Activated T-cell treated with anti-CD3 and anti-CD28 coated beads, Interleukin-2, amount 50 U/mL, for 4 hours (primary cell): ENCODE measurements at regions not wholly inside any gene's neighbourhood (a gene's known extent, or its start where the extent isn't known, plus 50 kb on each side); places are given as distances from the start of the nearest gene placed in this dataset.
A peak's percentile ranks its signal among the peaks of the same experiment; 100 is the strongest.
"Not testable (repeated sequence)": the region's sequence is repeated elsewhere in the genome, so short reads cannot be mapped to it uniquely, and the experiment has no call there.

Experiments used
- ATAC-seq, 2 donors: fragments of 200-7000 bp; cut with Tn5 transposase; one replicate each; pipeline ENCODE4 v1.10.0; 2021
- DNase-seq: peaks from one replicate; pipeline ENCODE4 v3.0.0-alpha.2; 2020
- H3K27me3 Mint-ChIP-seq: one replicate; pipeline ENCODE4 v1.8.0; 2021; ENCODE audit warnings: low read depth, mixed read lengths
- H3K36me3 Mint-ChIP-seq: one replicate; pipeline ENCODE4 v1.8.0; 2022; ENCODE audit warnings: mixed read lengths; ENCODE audit not compliant: insufficient read depth
- H3K4me1 Mint-ChIP-seq: one replicate; pipeline ENCODE4 v1.8.0; 2021; ENCODE audit warnings: low read depth, mixed read lengths
- H3K4me3 Mint-ChIP-seq: one replicate; pipeline ENCODE4 v1.8.0; 2021; ENCODE audit warnings: mild to moderate bottlenecking, moderate library complexity, mixed read lengths
- H3K9me3 Mint-ChIP-seq: one replicate; pipeline ENCODE4 v1.8.0; 2021; ENCODE audit warnings: mixed read lengths

DNA sequence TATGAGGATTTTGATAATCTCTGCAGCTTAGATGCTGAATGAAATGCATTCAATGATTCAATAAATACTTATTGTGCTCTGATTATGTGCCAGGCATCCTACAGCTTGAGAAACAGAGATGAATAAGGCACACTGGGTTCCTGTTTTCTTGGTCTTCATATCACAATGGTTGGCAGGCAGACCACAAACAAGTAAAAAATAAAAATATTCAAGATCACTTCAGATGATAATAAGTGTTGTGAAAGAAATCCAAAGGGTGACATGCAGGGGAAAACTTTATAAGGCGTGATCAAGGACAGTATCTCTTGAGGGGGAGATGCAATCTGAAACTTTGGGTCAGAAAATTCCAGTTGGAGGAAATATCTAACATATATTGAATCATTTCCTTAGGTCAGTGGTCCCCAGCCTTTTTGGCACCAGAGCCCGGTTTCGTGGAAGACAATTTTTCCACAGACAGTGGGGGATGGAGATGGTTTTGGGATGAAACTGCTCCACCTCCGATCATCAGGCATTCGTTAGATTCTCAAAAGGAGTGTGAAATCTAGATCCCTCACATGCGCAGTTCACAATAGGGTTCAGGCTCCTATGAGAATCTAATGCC, 73.7 kb upstream of the RAP1B start:
- Mint-ChIP-seq H3K27me3 (no peaks in the 10 kb centered on the region), H3K4me1 (peaks cover 54% of the 10 kb centered on the region), H3K4me3 (no peak overlapping the region), H3K9me3 (peaks cover 9% of the 10 kb centered on the region), H3K36me3 (no peaks in the 10 kb centered on the region)
- no peak for DNase-seq
- no peak for ATAC-seq

DNA sequence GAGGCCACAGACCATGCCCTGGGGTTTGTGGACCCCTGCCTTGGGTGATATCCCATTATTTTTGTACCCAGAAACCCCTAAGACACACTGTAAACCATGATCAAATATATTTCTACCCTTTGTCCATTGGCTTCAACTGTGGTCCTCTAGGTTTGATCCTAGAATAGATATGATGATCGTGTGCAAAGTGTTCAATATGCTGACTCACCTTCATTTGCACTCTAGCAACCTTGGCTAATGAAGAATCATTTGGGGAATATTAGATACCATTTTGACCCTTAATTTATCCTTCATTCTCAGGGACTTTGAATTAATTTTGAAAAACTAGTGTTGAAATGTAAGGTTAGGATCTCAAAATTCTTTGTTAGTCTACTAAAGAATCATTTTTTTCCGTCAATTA, 73.1 kb upstream of the RAP1B start:
- Mint-ChIP-seq H3K27me3 (no peaks in the 10 kb centered on the region), H3K9me3 (peaks cover 9% of the 10 kb centered on the region), H3K4me1 (peaks cover 50% of the 10 kb centered on the region), H3K36me3 (no peaks in the 10 kb centered on the region), H3K4me3 (no peak overlapping the region)
- DNase-seq (no peak), ATAC-seq (no peak)

DNA sequence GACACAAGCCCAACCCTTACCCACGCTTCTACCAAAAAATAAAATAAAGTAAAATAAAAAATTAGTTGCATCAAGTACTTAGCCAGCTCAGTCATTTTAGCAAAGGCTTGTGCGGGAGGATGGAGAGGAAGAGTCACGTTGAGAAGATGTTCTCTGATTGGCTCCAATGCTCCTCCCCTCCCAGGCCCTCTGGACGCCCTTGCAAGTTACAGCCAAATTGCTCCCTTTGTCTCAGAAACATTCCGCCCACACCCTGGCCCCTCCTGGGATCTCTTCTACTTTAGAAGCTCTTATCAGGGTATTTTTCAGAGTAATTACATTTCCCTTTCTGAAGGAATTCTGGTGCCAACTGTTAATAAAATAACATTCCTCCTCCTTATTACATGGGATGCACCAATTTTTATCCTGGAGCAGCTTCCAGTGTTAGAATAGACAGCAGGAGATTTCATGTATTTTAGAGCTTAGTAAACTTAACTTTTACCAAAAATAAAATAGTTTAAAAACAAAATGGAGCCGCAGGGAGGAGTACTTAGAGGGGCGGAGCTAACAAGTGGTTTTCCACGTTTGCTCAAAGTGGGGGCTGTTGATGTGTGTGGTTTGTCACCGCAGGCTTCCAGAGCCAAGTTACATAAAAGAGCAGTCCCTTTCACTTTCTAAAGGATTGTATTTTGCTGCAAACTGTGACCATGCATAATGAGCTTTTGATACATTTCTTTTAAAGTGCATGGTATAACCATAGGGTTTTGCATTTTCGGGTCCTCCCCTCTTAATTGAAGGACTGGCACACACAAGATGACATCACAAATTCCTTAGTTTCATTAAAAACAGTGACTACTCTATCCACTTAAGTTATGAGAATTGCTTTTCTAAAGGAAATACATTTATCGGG, 71.7 kb upstream of the RAP1B start:
- peaks cover 48% of the 10 kb centered on the region for H3K4me1 Mint-ChIP-seq
- H3K36me3 Mint-ChIP-seq, result no peaks in the 10 kb centered on the region
- ATAC-seq (peak; percentile 89 to 94), DNase-seq (peak; percentile 24)
- no peaks in the 10 kb centered on the region for H3K27me3 Mint-ChIP-seq
- peak overlapping the region; percentile 42 for H3K4me3 Mint-ChIP-seq
- H3K9me3 Mint-ChIP-seq, result peaks cover 9% of the 10 kb centered on the region

- DNase-seq, result no peak
- Mint-ChIP-seq H3K4me1 (peaks cover 48% of the 10 kb centered on the region), H3K27me3 (no peaks in the 10 kb centered on the region), H3K36me3 (no peaks in the 10 kb centered on the region), H3K9me3 (peaks cover 9% of the 10 kb centered on the region), H3K4me3 (no peak overlapping the region)
- ATAC-seq, result no peak
Observed at GRCh38 chr12:68539615-68539952, 71.1 kb upstream of the RAP1B start.

- H3K4me3 Mint-ChIP-seq, H3K9me3 Mint-ChIP-seq, H3K27me3 Mint-ChIP-seq, DNase-seq, ATAC-seq, H3K36me3 Mint-ChIP-seq: not testable (repeated sequence)
- peaks cover 48% of the 10 kb centered on the region for H3K4me1 Mint-ChIP-seq
Observed at GRCh38 chr12:68540768-68541167, 69.9 kb upstream of the RAP1B start.

DNA sequence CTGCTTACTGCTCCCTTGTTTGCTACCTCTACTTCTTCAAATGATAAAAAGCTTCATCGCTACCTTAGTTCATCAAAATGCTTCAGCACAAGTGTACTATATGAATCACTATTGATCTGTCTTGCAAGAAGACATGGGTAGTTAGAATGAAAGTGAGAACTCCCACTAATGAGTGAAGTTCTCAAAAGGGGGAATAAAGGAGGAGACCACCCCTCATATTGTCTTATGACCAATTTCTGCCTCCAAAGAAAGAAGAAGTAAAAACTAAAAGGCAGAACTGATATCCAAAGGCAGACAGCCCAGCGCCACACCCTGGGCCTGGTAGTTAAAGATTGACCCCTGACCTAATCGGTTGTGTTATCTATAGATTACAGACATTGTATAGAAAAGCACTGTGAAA, 63.4 kb upstream of the RAP1B start:
- H3K4me1 Mint-ChIP-seq, H3K36me3 Mint-ChIP-seq, H3K4me3 Mint-ChIP-seq, ATAC-seq, DNase-seq, H3K27me3 Mint-ChIP-seq: not testable (repeated sequence)
- H3K9me3 Mint-ChIP-seq, result peaks cover 20% of the 10 kb centered on the region

- H3K4me3 Mint-ChIP-seq, H3K27me3 Mint-ChIP-seq, H3K36me3 Mint-ChIP-seq, H3K9me3 Mint-ChIP-seq, H3K4me1 Mint-ChIP-seq, DNase-seq: not testable (repeated sequence)
- ATAC-seq, result peak in 1 of 2 donors; percentile 32
Observed at GRCh38 chr12:68552605-68553195, 58.0 kb upstream of the RAP1B start.

DNA sequence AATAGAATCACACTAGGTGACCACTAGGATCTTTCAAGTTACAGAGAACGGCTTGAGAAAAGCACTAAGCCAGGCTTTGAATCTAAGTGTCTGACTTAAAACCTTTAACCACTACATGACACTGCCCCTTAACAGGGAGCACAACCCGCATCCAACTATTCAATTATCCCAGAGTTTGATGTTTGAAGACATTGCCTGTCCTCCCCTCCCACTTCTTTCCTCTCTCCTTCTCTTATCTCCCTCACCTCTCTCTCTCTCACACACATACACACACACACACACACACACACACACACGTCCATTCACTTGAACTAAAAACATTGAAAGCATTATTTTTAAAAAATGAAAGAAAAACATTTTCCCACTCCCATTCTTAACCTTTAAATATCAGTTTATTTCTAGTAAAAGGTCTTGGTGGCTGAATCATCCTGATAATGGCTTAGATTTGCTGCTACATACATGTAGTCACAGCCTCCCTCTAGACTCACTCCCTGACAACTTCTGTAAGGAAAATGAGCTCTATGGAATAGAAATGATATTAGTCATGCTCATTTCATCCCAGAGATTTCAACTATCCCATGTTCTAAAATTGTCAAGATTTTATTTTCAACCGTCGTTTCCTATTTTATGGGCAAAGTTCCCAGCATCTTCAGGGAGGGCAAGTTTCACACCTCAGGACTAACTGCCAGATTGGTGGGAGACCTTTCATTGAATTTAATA, 53.5 kb upstream of the RAP1B start:
- DNase-seq, result no peak
- no peak for ATAC-seq
- peaks cover 8% of the 10 kb centered on the region for H3K4me1 Mint-ChIP-seq
- no peaks in the 10 kb centered on the region for H3K9me3 Mint-ChIP-seq
- H3K27me3 Mint-ChIP-seq, result no peaks in the 10 kb centered on the region
- no peak overlapping the region for H3K4me3 Mint-ChIP-seq
- H3K36me3 Mint-ChIP-seq, result no peaks in the 10 kb centered on the region

- H3K4me1 Mint-ChIP-seq, result peaks cover 6% of the 10 kb centered on the region
- H3K27me3 Mint-ChIP-seq, result no peaks in the 10 kb centered on the region
- H3K4me3 Mint-ChIP-seq, result no peak overlapping the region
- H3K36me3 Mint-ChIP-seq, result no peaks in the 10 kb centered on the region
- H3K9me3 Mint-ChIP-seq, result no peaks in the 10 kb centered on the region
- no peak for DNase-seq
- no peak for ATAC-seq
Observed at GRCh38 chr12:68559246-68559645, 51.5 kb upstream of the RAP1B start.

GRCh38 chr12:68559984-68560850, 50.5 kb upstream of the RAP1B start:
- peaks cover 15% of the 10 kb centered on the region for H3K4me1 Mint-ChIP-seq
- ATAC-seq, result no peak

DNA sequence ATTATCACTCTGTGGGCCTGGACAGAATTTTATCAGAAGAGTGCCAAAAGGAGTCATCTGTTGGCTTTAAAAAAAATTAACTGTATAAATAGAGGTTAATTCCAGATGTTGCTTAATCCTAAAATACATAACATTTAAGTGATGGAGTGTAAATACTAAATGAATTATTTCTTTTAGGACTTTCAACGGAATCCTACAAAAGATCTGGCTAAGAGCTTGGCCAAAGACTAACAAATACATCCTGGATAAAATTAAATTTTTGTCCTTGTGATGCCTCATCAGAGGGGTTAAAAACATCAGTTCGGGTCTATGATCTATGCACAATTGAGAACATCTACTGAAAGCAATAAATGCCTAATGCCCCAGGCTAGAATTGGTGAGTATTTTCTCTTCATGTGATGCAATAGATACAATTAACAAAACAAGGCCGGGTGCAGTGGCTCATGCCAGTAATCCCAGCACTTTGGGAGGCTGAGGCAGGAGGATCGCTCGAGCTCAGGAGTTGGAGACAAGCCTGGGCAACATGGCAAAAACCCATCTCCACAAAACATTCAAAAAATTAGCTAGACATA, 49.8 kb upstream of the RAP1B start:
- no peaks in the 10 kb centered on the region for H3K9me3 Mint-ChIP-seq
- ATAC-seq (no peak), DNase-seq (no peak)
- H3K27me3 Mint-ChIP-seq, result no peaks in the 10 kb centered on the region
- H3K4me1 Mint-ChIP-seq, result peaks cover 22% of the 10 kb centered on the region
- no peak overlapping the region for H3K4me3 Mint-ChIP-seq
- no peaks in the 10 kb centered on the region for H3K36me3 Mint-ChIP-seq

More at GRCh38 chr12:68559984-68560850, 50.5 kb upstream of the RAP1B start:
- DNase-seq, result no peak
- Mint-ChIP-seq H3K4me3 (no peak overlapping the region), H3K9me3 (no peaks in the 10 kb centered on the region), H3K36me3 (no peaks in the 10 kb centered on the region), H3K27me3 (no peaks in the 10 kb centered on the region)
